Neural progenitor cell (in vitro differentiated cells): ENCODE measurements at regions not wholly inside any gene's neighbourhood (a gene's known extent, or its start where the extent isn't known, plus 50 kb on each side); places are given as distances from the start of the nearest gene placed in this dataset.

Source experiments
- EZH2phosphoT487 ChIP-seq: fragments of 200-600 bp; sonication (generic); IDR thresholded peaks from 2 replicates; pipeline ENCODE4 v1.6.1; 2017; ENCODE audit warnings: antibody characterized with exemption
- TF ChIP-seq, protein P1 (sequence below): fragments of 200-600 bp; sonication (generic); IDR thresholded peaks from 2 replicates; pipeline ENCODE4 v1.5.1; 2017; ENCODE audit warnings: antibody characterized with exemption, mild to moderate bottlenecking

DNA sequence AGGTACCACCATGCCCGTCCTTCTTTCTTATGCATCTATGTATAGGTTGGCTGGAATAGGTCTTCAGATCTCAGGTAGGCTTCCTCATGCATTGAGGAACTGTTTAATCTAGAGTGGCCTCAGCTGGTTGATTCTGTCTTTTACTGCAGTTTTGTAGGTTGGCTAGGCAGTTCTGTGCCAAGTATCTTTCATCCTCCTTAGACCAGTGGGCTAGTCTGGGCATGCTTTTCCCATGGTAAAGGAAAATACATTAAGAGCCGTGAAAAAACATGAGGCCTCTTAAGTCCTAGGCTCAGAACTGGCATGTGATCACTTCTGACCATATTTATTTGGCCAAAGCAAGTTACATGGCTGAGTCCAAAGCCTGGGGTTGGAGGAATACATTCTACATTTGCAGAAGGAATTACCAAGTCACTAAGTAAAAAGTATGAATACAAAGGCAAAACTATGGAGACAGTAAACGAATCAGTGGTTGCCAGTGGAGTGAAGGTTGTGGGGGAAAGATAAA, 137.3 kb downstream of the WIF1 start:
- TF ChIP-seq, protein P1, sequence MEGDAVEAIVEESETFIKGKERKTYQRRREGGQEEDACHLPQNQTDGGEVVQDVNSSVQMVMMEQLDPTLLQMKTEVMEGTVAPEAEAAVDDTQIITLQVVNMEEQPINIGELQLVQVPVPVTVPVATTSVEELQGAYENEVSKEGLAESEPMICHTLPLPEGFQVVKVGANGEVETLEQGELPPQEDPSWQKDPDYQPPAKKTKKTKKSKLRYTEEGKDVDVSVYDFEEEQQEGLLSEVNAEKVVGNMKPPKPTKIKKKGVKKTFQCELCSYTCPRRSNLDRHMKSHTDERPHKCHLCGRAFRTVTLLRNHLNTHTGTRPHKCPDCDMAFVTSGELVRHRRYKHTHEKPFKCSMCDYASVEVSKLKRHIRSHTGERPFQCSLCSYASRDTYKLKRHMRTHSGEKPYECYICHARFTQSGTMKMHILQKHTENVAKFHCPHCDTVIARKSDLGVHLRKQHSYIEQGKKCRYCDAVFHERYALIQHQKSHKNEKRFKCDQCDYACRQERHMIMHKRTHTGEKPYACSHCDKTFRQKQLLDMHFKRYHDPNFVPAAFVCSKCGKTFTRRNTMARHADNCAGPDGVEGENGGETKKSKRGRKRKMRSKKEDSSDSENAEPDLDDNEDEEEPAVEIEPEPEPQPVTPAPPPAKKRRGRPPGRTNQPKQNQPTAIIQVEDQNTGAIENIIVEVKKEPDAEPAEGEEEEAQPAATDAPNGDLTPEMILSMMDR: no peak
- no peak for TF ChIP-seq EZH2phosphoT487
